Gastrocnemius medialis (tissue), 4 donors: ENCODE measurements at regions not wholly inside any gene's neighbourhood (a gene's known extent, or its start where the extent isn't known, plus 50 kb on each side); places are given as distances from the start of the nearest gene placed in this dataset.

ENCODE experiments used
- ATAC-seq, 2 donors: fragments of 150-250 bp; one replicate each; pipeline ENCODE4 v1.9.1; 2016
- DNase-seq, 2 donors: peaks; one replicate each; pipeline ENCODE4 v3.0.0-alpha.2; 2019
- H3K27ac ChIP-seq, 4 donors: fragments of 200-600 bp; sonication (generic); 1 replicate in 1 of 4; 2 replicates in 3 of 4; pipeline ENCODE4 v1.5.1; 2016 to 2018; ENCODE audit warnings: mild to moderate bottlenecking in 2 of 4, moderate library complexity in 1 of 4
- H3K27me3 ChIP-seq, 3 donors: fragments of 200-600 bp; sonication (generic) in 2 of 3; 1 replicate in 1 of 3; 2 replicates in 2 of 3; pipeline versions ENCODE4 v1.5.1 to v1.6.0; 2016 to 2019; ENCODE audit warnings: mild to moderate bottlenecking in 1 of 3, moderate library complexity in 1 of 3
- H3K36me3 ChIP-seq, 2 donors: fragments of 200-600 bp; sonication (generic) in 1 of 2; one replicate each; pipeline ENCODE4 v1.5.1; 2017 to 2018
- H3K4me1 ChIP-seq, 2 donors: fragments of 200-600 bp; sonication (generic) in 1 of 2; one replicate each; pipeline ENCODE4 v1.5.1; 2016 to 2017; ENCODE audit warnings: mild to moderate bottlenecking in 2 of 2
- H3K4me3 ChIP-seq, 4 donors: fragments of 200-600 bp; sonication (generic) in 3 of 4; 1 replicate in 1 of 4; 2 replicates in 3 of 4; pipeline ENCODE4 v1.5.1; 2016 to 2019; ENCODE audit warnings: mild to moderate bottlenecking in 2 of 4
- H3K9me3 ChIP-seq, 3 donors: fragments of 200-600 bp; sonication (generic) in 2 of 3; 1 replicate in 1 of 3; 2 replicates in 2 of 3; pipeline ENCODE4 v1.5.1; 2016 to 2019
- POLR2A ChIP-seq, 2 donors: fragments of 450-650 bp; IDR thresholded peaks; one replicate each; pipeline ENCODE4 v1.6.1; 2017; ENCODE audit warnings: antibody characterized with exemption in 2 of 2, mild to moderate bottlenecking in 2 of 2, moderate library complexity in 2 of 2
- in situ Hi-C, 4 donors: fragments of 200-750 bp; cut with MboI; loops; one replicate each; pipeline versions ENCODE4 v1.15.0 to v1.8.0; 2017; ENCODE audit warnings: low sequenced_read_pairs in 4 of 4
- intact Hi-C: fragments of 100-400 bp; cut with DNase I; formaldehyde crosslinking; loops from one replicate; pipeline ENCODE4 v1.15.1; 2023; ENCODE audit warnings: low total_unique reads
- TF ChIP-seq, protein P1 (sequence below), 5 experiments: fragments of 450-650 bp in 3 of 5; fragments of 200-600 bp in 2 of 5; sonication (generic) in 2 of 5; IDR thresholded peaks in 4 of 5; conservative IDR thresholded peaks in 1 of 5; 1 replicate in 4 of 5; 2 replicates in 1 of 5; pipeline ENCODE4 v1.5.1; 2016 to 2019; ENCODE audit warnings: antibody characterized with exemption in 5 of 5, mild to moderate bottlenecking in 3 of 5, moderate library complexity in 3 of 5

DNA sequence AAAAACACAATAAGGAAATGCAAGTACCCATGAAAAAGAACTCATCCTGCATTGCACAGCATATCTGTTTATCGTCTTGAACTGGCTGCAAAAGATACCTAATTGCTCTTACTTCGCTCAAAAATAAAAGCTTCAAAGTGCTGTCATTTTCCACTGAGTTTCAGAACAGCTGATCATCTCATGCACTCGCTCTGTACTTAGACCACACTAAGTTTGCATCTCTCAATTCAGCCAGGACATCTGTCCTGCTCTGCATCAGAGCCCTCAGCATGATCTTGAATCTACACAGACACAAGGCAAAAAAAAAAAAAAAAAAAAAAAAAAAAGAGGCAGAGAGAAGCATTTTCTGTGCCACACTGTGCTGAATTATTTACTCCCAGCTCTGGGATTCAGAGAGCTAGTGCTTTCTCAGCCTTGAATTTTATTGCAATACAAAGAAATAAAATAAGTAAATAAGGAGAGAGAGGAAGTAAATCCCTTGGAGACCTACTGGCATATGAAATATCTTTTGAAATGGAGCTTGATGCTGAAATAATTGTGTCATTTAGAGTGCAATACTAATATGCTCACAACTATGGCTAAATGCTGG, 81.3 kb downstream of the PPP1R2C start:
- ATAC-seq: no peak

DNA sequence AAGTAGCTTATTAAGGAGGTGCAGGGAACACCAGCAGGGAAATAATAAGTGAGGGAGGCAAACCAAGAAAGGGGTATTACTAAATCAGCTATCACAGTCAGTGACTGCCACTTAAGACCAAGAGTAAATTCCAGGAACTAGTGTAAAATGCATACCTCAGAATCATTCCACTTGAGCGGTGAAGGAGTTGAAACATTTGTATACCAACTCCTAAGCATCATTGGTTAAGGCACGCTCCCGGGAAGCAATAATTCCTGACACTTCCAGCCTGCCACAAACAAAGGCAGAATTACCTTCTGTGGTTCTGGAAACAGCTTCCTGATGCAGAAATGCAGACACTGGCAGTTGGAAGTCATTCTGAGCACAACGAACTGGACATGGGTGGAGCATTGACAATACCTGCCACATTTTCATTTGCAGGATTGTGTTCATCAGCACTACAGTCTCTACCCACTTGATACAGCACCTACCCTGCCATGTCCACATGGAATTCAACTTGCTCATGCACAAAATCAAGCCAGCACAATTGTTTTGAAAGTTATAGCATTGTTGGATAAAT, 82.1 kb downstream of the PPP1R2C start:
- DNase-seq (no peak), ATAC-seq (no peak)
- Histone ChIP-seq H3K4me3 (no peak overlapping the region), H3K27ac (no peak overlapping the region), H3K9me3 (no peaks in the 10 kb centered on the region), H3K36me3 (no peaks in the 10 kb centered on the region), H3K27me3 (peaks cover 0 to 3% (median 0%) of the 10 kb centered on the region in 3 donors), H3K4me1 (no peaks in the 10 kb centered on the region)
- in situ Hi-C loops (no loop called here), intact Hi-C loops (no loop called here)
- TF ChIP-seq POLR2A (IDR thresholded peaks at IDR 0.05): no peak
- TF ChIP-seq, protein P1, sequence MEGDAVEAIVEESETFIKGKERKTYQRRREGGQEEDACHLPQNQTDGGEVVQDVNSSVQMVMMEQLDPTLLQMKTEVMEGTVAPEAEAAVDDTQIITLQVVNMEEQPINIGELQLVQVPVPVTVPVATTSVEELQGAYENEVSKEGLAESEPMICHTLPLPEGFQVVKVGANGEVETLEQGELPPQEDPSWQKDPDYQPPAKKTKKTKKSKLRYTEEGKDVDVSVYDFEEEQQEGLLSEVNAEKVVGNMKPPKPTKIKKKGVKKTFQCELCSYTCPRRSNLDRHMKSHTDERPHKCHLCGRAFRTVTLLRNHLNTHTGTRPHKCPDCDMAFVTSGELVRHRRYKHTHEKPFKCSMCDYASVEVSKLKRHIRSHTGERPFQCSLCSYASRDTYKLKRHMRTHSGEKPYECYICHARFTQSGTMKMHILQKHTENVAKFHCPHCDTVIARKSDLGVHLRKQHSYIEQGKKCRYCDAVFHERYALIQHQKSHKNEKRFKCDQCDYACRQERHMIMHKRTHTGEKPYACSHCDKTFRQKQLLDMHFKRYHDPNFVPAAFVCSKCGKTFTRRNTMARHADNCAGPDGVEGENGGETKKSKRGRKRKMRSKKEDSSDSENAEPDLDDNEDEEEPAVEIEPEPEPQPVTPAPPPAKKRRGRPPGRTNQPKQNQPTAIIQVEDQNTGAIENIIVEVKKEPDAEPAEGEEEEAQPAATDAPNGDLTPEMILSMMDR (IDR thresholded peaks at IDR 0.05 in 4 of 5, conservative IDR thresholded peaks at IDR 0.05 in 1 of 5): no peak

More for the DNA sequence above, 81.3 kb downstream of the PPP1R2C start:
- no peak for DNase-seq
- Histone ChIP-seq H3K4me3 (no peak overlapping the region), H3K27ac (no peak overlapping the region), H3K36me3 (no peaks in the 10 kb centered on the region), H3K27me3 (peaks cover 0 to 3% (median 0%) of the 10 kb centered on the region in 3 donors), H3K9me3 (no peaks in the 10 kb centered on the region), H3K4me1 (no peaks in the 10 kb centered on the region)
- TF ChIP-seq, protein P1 (IDR thresholded peaks at IDR 0.05 in 4 of 5, conservative IDR thresholded peaks at IDR 0.05 in 1 of 5): no peak
- TF ChIP-seq POLR2A (IDR thresholded peaks at IDR 0.05): no peak
- in situ Hi-C loops: no loop called here
- intact Hi-C loops: no loop called here

DNA sequence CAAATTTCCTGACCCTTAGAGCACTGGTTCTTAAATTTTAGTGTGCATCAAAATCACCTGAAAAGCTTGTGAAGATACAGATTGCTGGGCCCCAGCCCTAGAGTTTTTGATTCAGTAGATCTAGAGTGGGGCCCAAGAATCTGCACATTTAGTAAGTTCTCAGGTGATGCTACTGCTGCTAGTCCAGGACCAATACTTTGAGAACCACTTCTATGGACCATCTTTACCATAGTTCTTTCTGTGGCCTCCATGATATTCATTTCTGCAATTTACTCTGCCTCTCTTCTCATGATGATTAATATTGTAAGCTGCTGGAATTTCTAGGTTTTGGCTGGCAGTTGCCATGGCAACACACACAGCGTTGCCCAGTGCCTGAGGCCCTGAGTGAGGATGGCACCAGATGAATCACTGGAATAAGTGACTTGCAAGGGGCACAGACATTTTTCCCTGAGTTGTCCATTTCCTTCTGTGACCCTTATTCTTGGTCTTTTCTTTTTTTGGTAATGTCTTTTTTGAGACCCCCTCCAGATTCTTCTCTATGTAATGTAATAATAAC, 83.6 kb downstream of the PPP1R2C start:
- Histone ChIP-seq H3K27me3 (peaks cover 0 to 3% (median 0%) of the 10 kb centered on the region in 3 donors), H3K9me3 (no peaks in the 10 kb centered on the region), H3K4me3 (no peak overlapping the region), H3K27ac (no peak overlapping the region), H3K36me3 (no peaks in the 10 kb centered on the region), H3K4me1 (no peaks in the 10 kb centered on the region)
- DNase-seq: no peak
- ATAC-seq: no peak
- in situ Hi-C loops: no loop called here
- intact Hi-C loops: no loop called here
- no peak for TF ChIP-seq POLR2A (IDR thresholded peaks at IDR 0.05)
- TF ChIP-seq, protein P1 (IDR thresholded peaks at IDR 0.05 in 4 of 5, conservative IDR thresholded peaks at IDR 0.05 in 1 of 5): no peak

DNA sequence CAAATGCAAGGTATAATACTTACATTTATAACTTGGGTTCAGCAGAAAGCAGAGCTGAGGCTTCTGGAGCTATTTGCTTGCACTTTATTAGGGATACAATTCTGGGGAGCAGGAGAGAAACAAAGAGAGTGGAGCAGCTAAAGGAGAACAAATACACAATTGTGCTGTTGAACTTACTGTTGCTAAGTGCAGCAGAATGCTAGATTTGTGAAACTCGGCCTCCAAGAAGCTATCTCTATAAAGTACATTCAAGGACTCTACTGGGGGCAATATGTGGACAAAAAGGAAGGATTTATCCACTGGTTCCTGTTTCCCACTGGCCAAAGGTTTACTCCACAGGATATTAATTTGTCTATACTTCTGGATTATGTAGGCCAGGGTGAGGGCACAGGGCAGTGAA, 86.8 kb downstream of the PPP1R2C start:
- peaks cover 0 to 3% (median 0%) of the 10 kb centered on the region in 3 donors for H3K27me3 ChIP-seq
- ATAC-seq: no peak
- in situ Hi-C loops: no loop called here

More for the DNA sequence above, 86.8 kb downstream of the PPP1R2C start:
- no peak for DNase-seq
- no peaks in the 10 kb centered on the region for H3K4me1 ChIP-seq
- H3K9me3 ChIP-seq: no peaks in the 10 kb centered on the region
- TF ChIP-seq, protein P1 (IDR thresholded peaks at IDR 0.05 in 4 of 5, conservative IDR thresholded peaks at IDR 0.05 in 1 of 5): no peak
- no peak for TF ChIP-seq POLR2A (IDR thresholded peaks at IDR 0.05)
- no peak overlapping the region for H3K27ac ChIP-seq
- intact Hi-C loops: no loop called here
- H3K36me3 ChIP-seq: no peaks in the 10 kb centered on the region
- no peak overlapping the region for H3K4me3 ChIP-seq
